Astrocyte (in vitro differentiated cells and primary cell): ENCODE measurements at regions not wholly inside any gene's neighbourhood (a gene's known extent, or its start where the extent isn't known, plus 50 kb on each side); places are given as distances from the start of the nearest gene placed in this dataset.
"Not testable (repeated sequence)": the region's sequence is repeated elsewhere in the genome, so short reads cannot be mapped to it uniquely, and the experiment has no call there.

Source experiments
- CTCF ChIP-seq: IDR thresholded peaks from 2 replicates; pipeline ENCODE4 v1.5.1; 2011; ENCODE audit warnings: low read depth, mild to moderate bottlenecking, inconsistent platforms, low read length, moderate library complexity; ENCODE audit not compliant: insufficient read depth
- EZH2 ChIP-seq: IDR thresholded peaks from 2 replicates; pipeline ENCODE4 v1.6.1; 2012; ENCODE audit warnings: mild to moderate bottlenecking, low read length, inconsistent platforms; ENCODE audit not compliant: insufficient read depth

DNA sequence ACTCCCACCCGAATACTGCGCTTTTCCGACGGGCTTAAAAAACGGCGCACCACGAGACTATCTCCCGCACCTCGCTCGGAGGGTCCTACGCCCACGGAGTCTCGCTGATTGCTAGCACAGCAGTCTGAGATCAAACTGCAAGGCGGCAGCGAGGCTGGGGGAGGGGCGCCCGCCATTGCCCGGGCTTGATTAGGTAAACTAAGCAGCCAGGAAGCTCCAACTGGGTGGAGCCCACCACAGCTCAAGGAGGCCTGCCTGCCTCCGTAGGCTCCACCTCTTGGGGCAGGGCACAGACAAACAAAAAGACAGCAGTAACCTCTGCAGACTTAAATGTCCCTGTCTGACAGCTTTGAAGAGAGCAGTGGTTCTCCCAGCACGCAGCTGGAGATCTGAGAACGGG is 89.5 kb downstream of the MRPL36 start:
- TF ChIP-seq CTCF, EZH2: not testable (repeated sequence)
